HG03196 (cell line): ENCODE measurements at regions not wholly inside any gene's neighbourhood (a gene's known extent, or its start where the extent isn't known, plus 50 kb on each side); places are given as distances from the start of the nearest gene placed in this dataset.
A peak's percentile ranks its signal among the peaks of the same experiment; 100 is the strongest.

Experiments
- ATAC-seq: cut with Tn5 transposase; IDR thresholded peaks from one replicate; pipeline ENCODE4 v1.9.1; 2021; ENCODE audit not compliant: unreplicated experiment

- no peak for ATAC-seq
Observed at GRCh38 chr4:138894011-138894410, 121.6 kb upstream of the NOCT start.

GRCh38 chr4:138892483-138893407, 122.8 kb upstream of the NOCT start:
- peak; percentile 50 for ATAC-seq

- no peak for ATAC-seq
Observed at GRCh38 chr4:138891631-138892031, 124.0 kb upstream of the NOCT start.

GRCh38 chr4:138890891-138891570, 124.5 kb upstream of the NOCT start:
- no peak for ATAC-seq

GRCh38 chr4:138889216-138889615, 126.4 kb upstream of the NOCT start:
- ATAC-seq = no peak

GRCh38 chr4:138887741-138888140, 127.8 kb upstream of the NOCT start:
- ATAC-seq = no peak

GRCh38 chr4:138887341-138887740, 128.2 kb upstream of the NOCT start:
- ATAC-seq = no peak

- no peak for ATAC-seq
Observed at GRCh38 chr4:138879757-138880156, 135.8 kb upstream of the NOCT start.

GRCh38 chr4:138875891-138876608, 139.5 kb upstream of the NOCT start:
- ATAC-seq = no peak

- no peak for ATAC-seq
Observed at GRCh38 chr4:138871555-138871875, 144.1 kb upstream of the NOCT start.

- peak; percentile 62 for ATAC-seq
Observed at GRCh38 chr4:138870737-138871554, 144.6 kb upstream of the NOCT start.

- no peak for ATAC-seq
Observed at GRCh38 chr4:138869631-138870030, 145.9 kb upstream of the NOCT start.

GRCh38 chr4:138869165-138869564, 146.4 kb upstream of the NOCT start:
- no peak for ATAC-seq

GRCh38 chr4:138868562-138868961, 147.0 kb upstream of the NOCT start:
- ATAC-seq = no peak

GRCh38 chr4:138867404-138867803, 148.2 kb upstream of the NOCT start:
- ATAC-seq = no peak

GRCh38 chr4:138866314-138866713, 149.3 kb upstream of the NOCT start:
- no peak for ATAC-seq

GRCh38 chr4:138865765-138866164, 149.8 kb upstream of the NOCT start:
- ATAC-seq = no peak

GRCh38 chr4:138864961-138865720, 150.4 kb upstream of the NOCT start:
- ATAC-seq = no peak

- ATAC-seq = no peak
Observed at GRCh38 chr4:138863160-138863559, 152.4 kb upstream of the NOCT start.

- ATAC-seq = no peak
Observed at GRCh38 chr4:138861135-138861534, 154.4 kb upstream of the NOCT start.
